H9 (cell line): ENCODE measurements at regions not wholly inside any gene's neighbourhood (a gene's known extent, or its start where the extent isn't known, plus 50 kb on each side); places are given as distances from the start of the nearest gene placed in this dataset.

Experiments
- DNase-seq: peaks from one replicate; pipeline ENCODE4 v3.0.0-alpha.2; 2017
- H2AFZ ChIP-seq: one replicate; pipeline ENCODE4 v1.6.1; 2013; ENCODE audit warnings: mild to moderate bottlenecking, low read length, control low read depth, moderate library complexity
- H2AK5ac ChIP-seq: 2 replicates; pipeline ENCODE4 v1.6.1; 2013; ENCODE audit warnings: low read length, control low read depth, mixed read lengths; ENCODE audit not compliant: insufficient read length
- H2BK120ac ChIP-seq: one replicate; pipeline ENCODE4 v1.6.1; 2013; ENCODE audit warnings: low read depth, mild to moderate bottlenecking, low read length, control low read depth, inconsistent platforms; ENCODE audit not compliant: poor library complexity, severe bottlenecking
- H2BK12ac ChIP-seq: 2 replicates; pipeline ENCODE4 v1.6.1; 2013; ENCODE audit warnings: low read length, control low read depth, mixed read lengths, low read depth; ENCODE audit not compliant: insufficient read length
- H2BK15ac ChIP-seq: 2 replicates; pipeline ENCODE4 v1.6.1; 2013; ENCODE audit warnings: low read depth, low read length, control low read depth
- H2BK20ac ChIP-seq: one replicate; pipeline ENCODE4 v1.6.1; 2013; ENCODE audit warnings: low read depth, mild to moderate bottlenecking, low read length, control low read depth, inconsistent platforms; ENCODE audit not compliant: poor library complexity, severe bottlenecking
- H2BK5ac ChIP-seq: 2 replicates; pipeline ENCODE4 v1.6.1; 2013; ENCODE audit warnings: low read length, control low read depth, mixed read lengths; ENCODE audit not compliant: insufficient read length
- H3K14ac ChIP-seq: 2 replicates; pipeline ENCODE4 v1.6.1; 2013; ENCODE audit warnings: low read length, control low read depth; ENCODE audit not compliant: insufficient read depth
- H3K18ac ChIP-seq: 2 replicates; pipeline ENCODE4 v1.6.1; 2013; ENCODE audit warnings: low read depth, mild to moderate bottlenecking, mixed read lengths, low read length, control low read depth; ENCODE audit not compliant: insufficient read length
- H3K23ac ChIP-seq: 2 replicates; pipeline ENCODE4 v1.6.1; 2013; ENCODE audit warnings: low read length, control low read depth, mixed read lengths, low read depth; ENCODE audit not compliant: insufficient read length
- H3K23me2 ChIP-seq: 2 replicates; pipeline ENCODE4 v1.6.1; 2013; ENCODE audit warnings: low read depth, mild to moderate bottlenecking, mixed read lengths, low read length, control low read depth; ENCODE audit not compliant: insufficient read length, poor library complexity, severe bottlenecking
- H3K27ac ChIP-seq: 2 replicates; pipeline ENCODE4 v1.5.1; 2013; ENCODE audit warnings: low read length, control low read depth, mixed read lengths, low read depth; ENCODE audit not compliant: insufficient read length
- H3K27me3 ChIP-seq: 2 replicates; pipeline ENCODE4 v1.6.1; 2013; ENCODE audit warnings: low read length, control low read depth, inconsistent platforms; ENCODE audit not compliant: insufficient read depth
- H3K4ac ChIP-seq: 2 replicates; pipeline ENCODE4 v1.6.1; 2013; ENCODE audit warnings: low read depth, mild to moderate bottlenecking, control low read depth, inconsistent platforms, low read length, moderate library complexity
- H3K4me1 ChIP-seq: 2 replicates; pipeline ENCODE4 v1.6.1; 2013; ENCODE audit warnings: low read length, control low read depth, inconsistent platforms; ENCODE audit not compliant: insufficient read depth
- H3K4me2 ChIP-seq: 2 replicates; pipeline ENCODE4 v1.6.1; 2013; ENCODE audit warnings: low read length, control low read depth, mixed read lengths; ENCODE audit not compliant: insufficient read length, insufficient read depth
- H3K56ac ChIP-seq: 2 replicates; pipeline ENCODE4 v1.6.1; 2013; ENCODE audit warnings: low read depth, mild to moderate bottlenecking, mixed read lengths, low read length, control low read depth; ENCODE audit not compliant: insufficient read length
- H3K79me1 ChIP-seq: 2 replicates; pipeline ENCODE4 v1.6.1; 2013; ENCODE audit warnings: low read depth, mild to moderate bottlenecking, moderate library complexity, low read length, control low read depth, inconsistent platforms; ENCODE audit not compliant: insufficient read depth, poor library complexity, severe bottlenecking
- H3K79me2 ChIP-seq: 2 replicates; pipeline ENCODE4 v1.6.1; 2013; ENCODE audit warnings: low read length, control low read depth, inconsistent platforms; ENCODE audit not compliant: insufficient read depth
- H3K9ac ChIP-seq: 2 replicates; pipeline ENCODE4 v1.6.1; 2013; ENCODE audit warnings: low read length, control low read depth, mixed read lengths; ENCODE audit not compliant: insufficient read length; ENCODE audit errors: extremely low read depth
- H3K9me3 ChIP-seq: one replicate; pipeline ENCODE4 v1.6.1; 2013; ENCODE audit warnings: low read depth, low read length, inconsistent platforms; ENCODE audit not compliant: control insufficient read depth
- H3T11ph ChIP-seq: one replicate; pipeline ENCODE4 v1.6.1; 2013; ENCODE audit warnings: mild to moderate bottlenecking, low read length, control low read depth, inconsistent platforms
- H4K20me1 ChIP-seq: one replicate; pipeline ENCODE4 v1.6.1; 2013; ENCODE audit not compliant: control insufficient read depth, insufficient read length, insufficient read depth
- H4K5ac ChIP-seq: 2 replicates; pipeline ENCODE4 v1.6.1; 2013; ENCODE audit warnings: low read depth, mild to moderate bottlenecking, mixed read lengths, low read length, control low read depth; ENCODE audit not compliant: insufficient read length
- H4K8ac ChIP-seq: replicated peaks from 2 replicates; pipeline ENCODE4 v1.6.1; 2013; ENCODE audit warnings: low read length, control low read depth, mixed read lengths, low read depth; ENCODE audit not compliant: insufficient read length
- H4K91ac ChIP-seq: 2 replicates; pipeline ENCODE4 v1.6.1; 2013; ENCODE audit warnings: low read depth, mild to moderate bottlenecking, moderate library complexity, mixed read lengths, low read length, control low read depth; ENCODE audit not compliant: insufficient read length
- H3K27ac Mint-ChIP-seq, 3 experiments: 2 replicates in 2 of 3; 3 replicates in 1 of 3; pipeline ENCODE4 v1.8.0; 2020 to 2021; ENCODE audit warnings: mixed read lengths in 3 of 3, mild to moderate bottlenecking in 1 of 3, moderate library complexity in 1 of 3
- H3K27me3 Mint-ChIP-seq: 2 replicates; pipeline ENCODE4 v1.8.0; 2021; ENCODE audit warnings: low read depth, mild to moderate bottlenecking, moderate library complexity, mixed read lengths
- H3K36me3 Mint-ChIP-seq, 3 experiments: 2 replicates in 2 of 3; 3 replicates in 1 of 3; pipeline ENCODE4 v1.8.0; 2020 to 2021; ENCODE audit warnings: low read depth in 3 of 3, mixed read lengths in 3 of 3; ENCODE audit not compliant: insufficient read depth in 1 of 3
- H3K4me1 Mint-ChIP-seq, 2 experiments: 2 replicates each; pipeline ENCODE4 v1.8.0; 2020; ENCODE audit warnings: mixed read lengths in 2 of 2
- H3K4me3 Mint-ChIP-seq, 2 experiments: 2 replicates in 1 of 2; 3 replicates in 1 of 2; pipeline ENCODE4 v1.8.0; 2020 to 2021; ENCODE audit warnings: mild to moderate bottlenecking in 2 of 2, mixed read lengths in 2 of 2, moderate library complexity in 1 of 2
- H3K9me3 Mint-ChIP-seq, 2 experiments: 2 replicates in 1 of 2; 3 replicates in 1 of 2; pipeline ENCODE4 v1.8.0; 2020; ENCODE audit warnings: mild to moderate bottlenecking in 2 of 2, mixed read lengths in 2 of 2, moderate library complexity in 1 of 2
- CTCF ChIP-seq: fragments of 200-600 bp; sonication (generic); conservative IDR thresholded peaks from 3 replicates; pipeline ENCODE4 v1.8.0; 2021; ENCODE audit warnings: antibody characterized with exemption, mild to moderate bottlenecking
- WGBS: extraction: QIAGEN DNeasy Blood & Tissue Kit; methylation state at CpG from one replicate; pipeline ENCODE4 v1.1.7; 2013; ENCODE audit warnings: missing lambda C conversion rate, low lambda C conversion rate, mixed read lengths; ENCODE audit not compliant: insufficient read length; ENCODE audit errors: extremely low coverage; 5-methylcytosine and 5-hydroxymethylcytosine counted together

DNA sequence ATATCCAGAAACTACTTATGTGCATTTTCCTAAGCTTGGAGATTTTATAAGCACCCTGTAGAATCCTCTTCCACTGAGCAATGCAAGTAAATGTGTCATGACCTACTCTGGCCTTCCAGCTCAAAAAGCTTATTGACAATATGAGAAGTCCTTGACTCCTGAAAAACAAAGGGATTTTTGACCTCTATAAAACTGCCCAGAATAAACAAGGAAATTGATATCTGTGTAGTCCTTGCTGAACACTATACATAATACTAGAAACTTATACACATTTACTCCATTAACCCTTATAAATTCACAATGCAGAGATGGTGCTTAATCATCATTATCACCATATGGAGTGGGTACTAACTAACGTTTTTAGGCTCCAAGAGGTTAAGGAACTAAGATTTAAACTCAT is 197.4 kb upstream of the KRR1 start:
- Histone ChIP-seq H3K9me3 (no peaks in the 10 kb centered on the region), H4K5ac (no peak overlapping the region), H3K56ac (no peak overlapping the region), H3K27ac (no peak overlapping the region), H4K91ac (no peak overlapping the region), H3K4ac (no peak overlapping the region), H2AFZ (no peak overlapping the region), H3K9ac (no peak overlapping the region), H3K4me1 (peaks cover 12% of the 10 kb centered on the region; the same call in 1 of the 2 replicates), H3K18ac (no peak overlapping the region), H2BK5ac (no peak overlapping the region), H2BK120ac (no peak overlapping the region), H2BK15ac (no peak overlapping the region), H3K79me2 (no peaks in the 10 kb centered on the region), H3K79me1 (no peaks in the 10 kb centered on the region), H4K20me1 (no peaks in the 10 kb centered on the region), H2BK20ac (no peak overlapping the region), H3K23me2 (no peaks in the 10 kb centered on the region), H3T11ph (no peak overlapping the region), H3K4me2 (no peak overlapping the region), H2BK12ac (no peak overlapping the region), H4K8ac (no peak overlapping the region), H3K14ac (no peak overlapping the region), H3K27me3 (no peaks in the 10 kb centered on the region), H2AK5ac (no peak overlapping the region), H3K23ac (no peak overlapping the region)
- Mint-ChIP-seq H3K27ac (no peak overlapping the region), H3K27me3 (no peaks in the 10 kb centered on the region; the same call in 1 of the 2 replicates), H3K4me1 (peaks cover 45 to 49% of the 10 kb centered on the region in 2 experiments), H3K4me3 (no peak overlapping the region), H3K9me3 (no peaks in the 10 kb centered on the region), H3K36me3 (no peaks in the 10 kb centered on the region)
- WGBS: no CpG with 5 or more reads among the region's 1 CpG
- DNase-seq: no peak
- no peak for TF ChIP-seq CTCF
